Liver (tissue), 8 donors: ENCODE measurements at regions not wholly inside any gene's neighbourhood (a gene's known extent, or its start where the extent isn't known, plus 50 kb on each side); places are given as distances from the start of the nearest gene placed in this dataset.

Experiments used
- DNase-seq: peaks from one replicate; pipeline ENCODE4 v3.0.0-alpha.2; 2017; ENCODE audit warnings: low spot score
- H3K27ac ChIP-seq, 2 donors: one replicate each; pipeline ENCODE4 v1.7.0; 2013; ENCODE audit warnings: inconsistent platforms in 2 of 2, low read length in 2 of 2, control low read depth in 1 of 2, low read depth in 1 of 2, mild to moderate bottlenecking in 1 of 2
- H3K27me3 ChIP-seq, 4 donors: one replicate each; pipeline versions ENCODE4 v1.6.1 to v1.7.0; 2013; ENCODE audit warnings: low read length in 3 of 4, inconsistent platforms in 1 of 4, mild to moderate bottlenecking in 1 of 4, moderate library complexity in 1 of 4; ENCODE audit not compliant: control insufficient read depth in 4 of 4, insufficient read depth in 4 of 4
- H3K36me3 ChIP-seq, 4 donors: one replicate each; pipeline versions ENCODE4 v1.6.1 to v1.7.0; 2013; ENCODE audit warnings: low read length in 3 of 4, mild to moderate bottlenecking in 3 of 4, low read depth in 1 of 4, moderate library complexity in 1 of 4; ENCODE audit not compliant: control insufficient read depth in 4 of 4, insufficient read depth in 3 of 4
- H3K4me1 ChIP-seq, 4 donors: one replicate each; pipeline versions ENCODE4 v1.6.1 to v1.7.0; 2013; ENCODE audit warnings: low read length in 3 of 4, mild to moderate bottlenecking in 3 of 4, moderate library complexity in 1 of 4; ENCODE audit not compliant: control insufficient read depth in 4 of 4, insufficient read depth in 4 of 4
- H3K4me3 ChIP-seq, 3 donors: one replicate each; pipeline versions ENCODE4 v1.6.1 to v1.7.0; 2013; ENCODE audit warnings: low read length in 3 of 3, control low read depth in 1 of 3, low read depth in 1 of 3, mild to moderate bottlenecking in 1 of 3
- H3K9ac ChIP-seq, 2 donors: one replicate each; pipeline ENCODE4 v1.7.0; 2013; ENCODE audit warnings: low read length in 2 of 2, mild to moderate bottlenecking in 2 of 2, moderate library complexity in 2 of 2, control low read depth in 1 of 2, low read depth in 1 of 2
- H3K9me3 ChIP-seq, 4 donors: one replicate each; pipeline versions ENCODE4 v1.6.1 to v1.7.0; 2013; ENCODE audit warnings: low read length in 3 of 4; ENCODE audit not compliant: control insufficient read depth in 4 of 4
- ATF3 ChIP-seq: IDR thresholded peaks from 2 replicates; pipeline ENCODE4 v1.6.1; 2016; ENCODE audit warnings: antibody characterized with exemption
- CTCF ChIP-seq: fragments of 150-350 bp; IDR thresholded peaks from 2 replicates; pipeline ENCODE4 v1.5.1; 2017; ENCODE audit warnings: improper control_type of control experiment, low read depth, low read length; ENCODE audit not compliant: missing input control
- FOXA1 ChIP-seq: IDR thresholded peaks from 2 replicates; pipeline ENCODE4 v1.6.1; 2016; ENCODE audit warnings: antibody characterized with exemption
- FOXA2 ChIP-seq: IDR thresholded peaks from 2 replicates; pipeline ENCODE4 v1.6.1; 2016; ENCODE audit warnings: antibody characterized with exemption
- HNF4A ChIP-seq, 2 donors: conservative IDR thresholded peaks; 2 replicates each; pipeline ENCODE4 v1.6.1; 2016; ENCODE audit warnings: antibody characterized with exemption in 2 of 2, mild to moderate bottlenecking in 2 of 2
- HNF4G ChIP-seq: IDR thresholded peaks from 2 replicates; pipeline ENCODE4 v1.6.1; 2016; ENCODE audit warnings: antibody characterized with exemption
- JUND ChIP-seq, 2 donors: IDR thresholded peaks; 2 replicates each; pipeline ENCODE4 v1.6.1; 2016; ENCODE audit warnings: antibody characterized with exemption in 2 of 2
- MAX ChIP-seq: IDR thresholded peaks from 2 replicates; pipeline ENCODE4 v1.6.1; 2016; ENCODE audit warnings: antibody characterized with exemption
- NR2F2 ChIP-seq: IDR thresholded peaks from 2 replicates; pipeline ENCODE4 v1.6.1; 2016; ENCODE audit warnings: antibody characterized with exemption
- RAD21 ChIP-seq, 2 donors: IDR thresholded peaks; 2 replicates each; pipeline ENCODE4 v1.6.1; 2016; ENCODE audit warnings: antibody characterized with exemption in 2 of 2, mild to moderate bottlenecking in 2 of 2
- REST ChIP-seq: IDR thresholded peaks from 2 replicates; pipeline ENCODE4 v1.6.1; 2016; ENCODE audit warnings: antibody characterized with exemption, mild to moderate bottlenecking
- RXRA ChIP-seq, 2 donors: IDR thresholded peaks; 2 replicates each; pipeline ENCODE4 v1.6.1; 2017 to 2018; ENCODE audit warnings: antibody characterized with exemption in 2 of 2, mild to moderate bottlenecking in 1 of 2
- SP1 ChIP-seq: IDR thresholded peaks from 2 replicates; pipeline ENCODE4 v1.6.1; 2018; ENCODE audit warnings: antibody characterized with exemption, mild to moderate bottlenecking
- TAF1 ChIP-seq: conservative IDR thresholded peaks from 2 replicates; pipeline ENCODE4 v1.6.1; 2016; ENCODE audit warnings: antibody characterized with exemption, mild to moderate bottlenecking
- YY1 ChIP-seq: IDR thresholded peaks from 2 replicates; pipeline ENCODE4 v1.6.1; 2016; ENCODE audit warnings: antibody characterized with exemption, mild to moderate bottlenecking
- ZBTB33 ChIP-seq: IDR thresholded peaks from 2 replicates; pipeline ENCODE4 v1.6.1; 2016; ENCODE audit warnings: antibody characterized with exemption
- WGBS: extraction: QIAGEN DNeasy Blood & Tissue Kit; methylation state at CpG from one replicate; pipeline ENCODE4 v1.1.7; 2013; 5-methylcytosine and 5-hydroxymethylcytosine counted together
- donor health status: healthy.
- donor health status: healthy.
- donor health status: healthy.
- donor health status: healthy.
- donor health status: healthy.

- no peaks in the 10 kb centered on the region for H3K36me3 ChIP-seq
- no peak overlapping the region for H3K9ac ChIP-seq
- DNase-seq, result no peak
- H3K27ac ChIP-seq, result no peak overlapping the region
- 71% methylated on average over 7 of the region's 7 CpGs for WGBS
- H3K27me3 ChIP-seq, result no peaks in the 10 kb centered on the region
- no peak overlapping the region for H3K4me3 ChIP-seq
- TF ChIP-seq ZBTB33 (no peak), SP1 (no peak), RAD21 (IDR thresholded peaks at IDR 0.05) (no peak), REST (no peak), TAF1 (no peak), HNF4G (no peak), FOXA2 (no peak), HNF4A (conservative IDR thresholded peaks at IDR 0.05) (no peak), MAX (no peak)
- H3K9me3 ChIP-seq, result no peaks in the 10 kb centered on the region
- no peaks in the 10 kb centered on the region for H3K4me1 ChIP-seq
Measured at GRCh38 chr2:235160281-235160810, 208.5 kb downstream of the SH3BP4 start.

- no peak for DNase-seq
- 78% methylated on average over 8 of the region's 8 CpGs for WGBS
- no peaks in the 10 kb centered on the region for H3K4me1 ChIP-seq
- no peak overlapping the region for H3K27ac ChIP-seq
- no peaks in the 10 kb centered on the region for H3K9me3 ChIP-seq
- no peak overlapping the region for H3K9ac ChIP-seq
- no peak for TF ChIP-seq ATF3
- no peak for TF ChIP-seq MAX
- TF ChIP-seq NR2F2, result no peak
- no peak for TF ChIP-seq ZBTB33
- no peak for TF ChIP-seq TAF1
- no peak for TF ChIP-seq CTCF
- no peak for TF ChIP-seq JUND (IDR thresholded peaks at IDR 0.05)
- no peak for TF ChIP-seq FOXA2
- no peak for TF ChIP-seq FOXA1
- TF ChIP-seq RXRA (IDR thresholded peaks at IDR 0.05), result no peak
- no peak for TF ChIP-seq YY1
- no peak for TF ChIP-seq RAD21 (IDR thresholded peaks at IDR 0.05)
- no peak overlapping the region for H3K4me3 ChIP-seq
- H3K27me3 ChIP-seq, result no peaks in the 10 kb centered on the region
- no peaks in the 10 kb centered on the region for H3K36me3 ChIP-seq
Measured at GRCh38 chr2:235161565-235161964, 209.7 kb downstream of the SH3BP4 start.
